ENCODE measurements at regions not wholly inside any gene's neighbourhood (a gene's known extent, or its start where the extent isn't known, plus 50 kb on each side); places are given as distances from the start of the nearest gene placed in this dataset.

GRCh38 chr12:61523276-61523992 lies 736.8 kb upstream of the USP15 start:
- no peak overlapping the region for H3K27ac ChIP-seq
- H3K27me3 ChIP-seq = no peaks in the 10 kb centered on the region
- no peaks in the 10 kb centered on the region for H3K9me3 ChIP-seq
- 63% methylated on average over 3 of the region's 3 CpGs for WGBS (ENCODE audit: insufficient coverage, low coverage, low lambda C conversion rate, missing lambda C conversion rate)
- DNase-seq = no peak
- H3K4me1 ChIP-seq = no peaks in the 10 kb centered on the region
- TF ChIP-seq POLR2A (IDR thresholded peaks at IDR 0.05) (no peak), CTCF (IDR thresholded peaks at IDR 0.05) (no peak)
- H3K4me3 ChIP-seq = no peak overlapping the region
- no peaks in the 10 kb centered on the region for H3K36me3 ChIP-seq
- intact Hi-C loops (cut with DNase I) = no loop called here
- ATAC-seq = no peak

GRCh38 chr12:61524851-61525250 lies 735.4 kb upstream of the USP15 start:
- ATAC-seq = no peak
- H3K36me3 ChIP-seq = no peaks in the 10 kb centered on the region
- no peaks in the 10 kb centered on the region for H3K4me1 ChIP-seq
- H3K27ac ChIP-seq = no peak overlapping the region
- no peak for DNase-seq
- WGBS (ENCODE audit: insufficient coverage, low coverage, low lambda C conversion rate, missing lambda C conversion rate) = 47% methylated on average over 2 of the region's 2 CpGs
- H3K27me3 ChIP-seq = no peaks in the 10 kb centered on the region
- no peak overlapping the region for H3K4me3 ChIP-seq
- intact Hi-C loops (cut with DNase I) = no loop called here
- H3K9me3 ChIP-seq = no peaks in the 10 kb centered on the region
- TF ChIP-seq CTCF (IDR thresholded peaks at IDR 0.05) (no peak), POLR2A (IDR thresholded peaks at IDR 0.05) (no peak)

- intact Hi-C loops (cut with DNase I) = no loop called here
- Histone ChIP-seq H3K4me1 (no peaks in the 10 kb centered on the region), H3K9me3 (no peaks in the 10 kb centered on the region), H3K27me3 (no peaks in the 10 kb centered on the region), H3K36me3 (no peaks in the 10 kb centered on the region), H3K4me3 (no peak overlapping the region), H3K27ac (no peak overlapping the region)
- DNase-seq = no peak
- no peak for TF ChIP-seq POLR2A (IDR thresholded peaks at IDR 0.05)
- TF ChIP-seq CTCF (IDR thresholded peaks at IDR 0.05) = no peak
- ATAC-seq = no peak
- 78% methylated on average over 3 of the region's 3 CpGs for WGBS (ENCODE audit: insufficient coverage, low coverage, low lambda C conversion rate, missing lambda C conversion rate)
Measured at GRCh38 chr12:61525331-61525730, 734.9 kb upstream of the USP15 start.

- Histone ChIP-seq H3K36me3 (no peaks in the 10 kb centered on the region), H3K27ac (no peak overlapping the region), H3K4me3 (no peak overlapping the region), H3K27me3 (no peaks in the 10 kb centered on the region), H3K4me1 (no peaks in the 10 kb centered on the region), H3K9me3 (no peaks in the 10 kb centered on the region)
- intact Hi-C loops (cut with DNase I) = no loop called here
- DNase-seq = no peak
- no peak for ATAC-seq
- no peak for TF ChIP-seq CTCF (IDR thresholded peaks at IDR 0.05)
- TF ChIP-seq POLR2A (IDR thresholded peaks at IDR 0.05) = no peak
Measured at GRCh38 chr12:61530456-61530855, 729.7 kb upstream of the USP15 start.

- Histone ChIP-seq H3K4me1 (no peaks in the 10 kb centered on the region), H3K36me3 (no peaks in the 10 kb centered on the region), H3K27me3 (no peaks in the 10 kb centered on the region), H3K27ac (no peak overlapping the region), H3K9me3 (no peaks in the 10 kb centered on the region), H3K4me3 (no peak overlapping the region)
- TF ChIP-seq CTCF (IDR thresholded peaks at IDR 0.05) = no peak
- no peak for TF ChIP-seq POLR2A (IDR thresholded peaks at IDR 0.05)
- no peak for ATAC-seq
- 46% methylated on average over 4 of the region's 4 CpGs for WGBS (ENCODE audit: insufficient coverage, low coverage, low lambda C conversion rate, missing lambda C conversion rate)
- intact Hi-C loops (cut with DNase I) = no loop called here
- no peak for DNase-seq
Measured at GRCh38 chr12:61531195-61531594, 729.0 kb upstream of the USP15 start.

Data from right lobe of liver (tissue), 6 donors.